HEK293 (cell line): ENCODE measurements at regions not wholly inside any gene's neighbourhood (a gene's known extent, or its start where the extent isn't known, plus 50 kb on each side); places are given as distances from the start of the nearest gene placed in this dataset.
A peak's percentile ranks its signal among the peaks of the same experiment; 100 is the strongest.

Experiments used
- CTCF ChIA-PET: fragments of 350-600 bp; formaldehyde crosslinking; extraction: SDS; loops from one replicate; lab custom pipeline; 2021; ENCODE audit warnings: antibody characterized with exemption; lab: Yijun Ruan, JAX
- POLR2A ChIA-PET: fragments of 300-600 bp; formaldehyde crosslinking; extraction: SDS; loops from one replicate; lab custom pipeline; 2020; ENCODE audit warnings: antibody characterized with exemption, inconsistent platforms; lab: Yijun Ruan, JAX
- H3K27ac ChIP-seq: fragments of 200-500 bp; sonication (Bioruptor generic); 2 replicates; pipeline ENCODE4 v1.5.1; 2014; ENCODE audit warnings: low read depth, low read length, control low read depth, inconsistent platforms; ENCODE audit errors: extremely low read depth
- H3K36me3 ChIP-seq, 2 experiments: fragments of 200-500 bp in 1 of 2; sonication (Bioruptor generic) in 1 of 2; 1 replicate in 1 of 2; 2 replicates in 1 of 2; pipeline ENCODE4 v1.5.1; 2014 to 2017; ENCODE audit warnings: inconsistent platforms in 2 of 2, low read length in 2 of 2; ENCODE audit not compliant: control insufficient read depth in 2 of 2, insufficient read depth in 1 of 2
- H3K4me1 ChIP-seq: fragments of 200-500 bp; sonication (Bioruptor generic); 2 replicates; pipeline ENCODE4 v1.5.1; 2014; ENCODE audit warnings: mild to moderate bottlenecking, low read length, inconsistent platforms; ENCODE audit not compliant: control insufficient read depth, insufficient read depth
- H3K4me3 ChIP-seq: 2 replicates; pipeline ENCODE4 v1.5.1; 2011; ENCODE audit warnings: low read depth, mild to moderate bottlenecking, control low read depth, low read length, moderate library complexity
- H3K9me3 ChIP-seq: fragments of 200-500 bp; sonication (Bioruptor generic); 2 replicates; pipeline ENCODE4 v1.5.1; 2014; ENCODE audit warnings: low read depth, low read length, inconsistent platforms; ENCODE audit not compliant: control insufficient read depth, insufficient read depth
- HOXD13 ChIP-seq: sonication (generic); formaldehyde crosslinking; IDR thresholded peaks from 2 replicates; pipeline ENCODE4 v1.8.0; 2022; ENCODE audit warnings: missing genetic modification reagents, borderline replicate concordance
- MZF1 ChIP-seq: fragments of 450-650 bp; formaldehyde crosslinking; IDR thresholded peaks from 2 replicates; pipeline ENCODE4 v1.5.1; 2017; ENCODE audit warnings: missing biosample characterization, missing genetic modification characterization, borderline replicate concordance
- SCRT2 ChIP-seq: fragments of 450-650 bp; formaldehyde crosslinking; IDR thresholded peaks from 2 replicates; pipeline ENCODE4 v1.5.1; 2016; ENCODE audit warnings: missing biosample characterization, missing genetic modification characterization
- SP7 ChIP-seq: fragments of 450-650 bp; formaldehyde crosslinking; IDR thresholded peaks from 2 replicates; pipeline ENCODE4 v1.5.1; 2016; ENCODE audit warnings: missing biosample characterization, missing genetic modification characterization
- YY2 ChIP-seq: fragments of 450-650 bp; formaldehyde crosslinking; IDR thresholded peaks from 2 replicates; pipeline ENCODE4 v1.5.1; 2016; ENCODE audit warnings: missing biosample characterization, missing genetic modification characterization
- ZBTB11 ChIP-seq: fragments of 450-650 bp; formaldehyde crosslinking; conservative IDR thresholded peaks from 2 replicates; pipeline ENCODE4 v1.5.1; 2016; ENCODE audit warnings: low read depth, missing biosample characterization, missing genetic modification characterization
- ZBTB26 ChIP-seq: fragments of 450-650 bp; formaldehyde crosslinking; optimal IDR thresholded peaks from 2 replicates; pipeline ENCODE3; 2016; ENCODE audit warnings: missing biosample characterization, mild to moderate bottlenecking, missing genetic modification characterization
- ZBTB48 ChIP-seq: fragments of 450-650 bp; formaldehyde crosslinking; IDR thresholded peaks from 2 replicates; pipeline ENCODE4 v1.5.1; 2016; ENCODE audit warnings: missing biosample characterization, missing genetic modification characterization
- ZNF138 ChIP-seq: fragments of 450-650 bp; formaldehyde crosslinking; IDR thresholded peaks from 2 replicates; pipeline ENCODE4 v1.5.1; 2016; ENCODE audit warnings: missing biosample characterization, missing genetic modification characterization, borderline replicate concordance
- ZNF169 ChIP-seq: fragments of 450-650 bp; formaldehyde crosslinking; IDR thresholded peaks from 2 replicates; pipeline ENCODE4 v1.5.1; 2016; ENCODE audit warnings: missing biosample characterization, missing genetic modification characterization
- ZNF19 ChIP-seq: fragments of 450-650 bp; formaldehyde crosslinking; IDR thresholded peaks from 2 replicates; pipeline ENCODE4; 2016; ENCODE audit warnings: missing biosample characterization, missing genetic modification characterization, low read depth
- ZNF2 ChIP-seq: fragments of 450-650 bp; formaldehyde crosslinking; IDR thresholded peaks from 2 replicates; pipeline ENCODE4 v1.5.1; 2016; ENCODE audit warnings: missing biosample characterization, missing genetic modification characterization
- ZNF223 ChIP-seq: fragments of 450-650 bp; formaldehyde crosslinking; IDR thresholded peaks from 2 replicates; pipeline ENCODE4 v1.5.1; 2016; ENCODE audit warnings: missing biosample characterization, missing genetic modification characterization
- ZNF239 ChIP-seq: fragments of 450-650 bp; formaldehyde crosslinking; IDR thresholded peaks from 2 replicates; pipeline ENCODE4 v1.5.1; 2016; ENCODE audit warnings: missing biosample characterization, missing genetic modification characterization
- ZNF248 ChIP-seq: fragments of 450-650 bp; formaldehyde crosslinking; IDR thresholded peaks from 2 replicates; pipeline ENCODE4 v1.5.1; 2017; ENCODE audit warnings: missing biosample characterization, missing genetic modification characterization
- ZNF341 ChIP-seq: fragments of 450-650 bp; formaldehyde crosslinking; IDR thresholded peaks from 2 replicates; pipeline ENCODE4; 2016; ENCODE audit warnings: low read depth, missing biosample characterization, missing genetic modification characterization
- ZNF404 ChIP-seq: fragments of 450-650 bp; formaldehyde crosslinking; IDR thresholded peaks from 2 replicates; pipeline ENCODE4 v1.5.1; 2017; ENCODE audit warnings: missing biosample characterization, missing genetic modification characterization
- ZNF433 ChIP-seq: fragments of 450-650 bp; formaldehyde crosslinking; IDR thresholded peaks from 2 replicates; pipeline ENCODE4 v1.5.1; 2016; ENCODE audit warnings: missing biosample characterization, missing genetic modification characterization, low read depth
- ZNF501 ChIP-seq: fragments of 450-650 bp; formaldehyde crosslinking; IDR thresholded peaks from 2 replicates; pipeline ENCODE4 v1.5.1; 2016; ENCODE audit warnings: missing biosample characterization, missing genetic modification characterization
- ZNF549 ChIP-seq: fragments of 450-650 bp; IDR thresholded peaks from 2 replicates; pipeline ENCODE4 v1.5.1; 2018; ENCODE audit warnings: missing biosample characterization, missing genetic modification characterization, mild to moderate bottlenecking, inconsistent platforms, moderate library complexity
- ZNF558 ChIP-seq: fragments of 450-650 bp; formaldehyde crosslinking; IDR thresholded peaks from 2 replicates; pipeline ENCODE4 v1.5.1; 2016; ENCODE audit warnings: missing biosample characterization, missing genetic modification characterization
- ZNF561 ChIP-seq: fragments of 450-650 bp; IDR thresholded peaks from 2 replicates; pipeline ENCODE4 v1.5.1; 2018; ENCODE audit warnings: missing biosample characterization, missing genetic modification characterization, borderline replicate concordance
- ZNF585B ChIP-seq: fragments of 450-650 bp; formaldehyde crosslinking; IDR thresholded peaks from 2 replicates; pipeline ENCODE4 v1.5.1; 2016; ENCODE audit warnings: missing biosample characterization, missing genetic modification characterization
- ZNF600 ChIP-seq: fragments of 450-650 bp; formaldehyde crosslinking; IDR thresholded peaks from 2 replicates; pipeline ENCODE4 v1.5.1; 2016; ENCODE audit warnings: missing biosample characterization, missing genetic modification characterization
- ZNF621 ChIP-seq: fragments of 450-650 bp; formaldehyde crosslinking; IDR thresholded peaks from 2 replicates; pipeline ENCODE4 v1.5.1; 2017; ENCODE audit warnings: missing biosample characterization, missing genetic modification characterization
- ZNF654 ChIP-seq: fragments of 450-650 bp; formaldehyde crosslinking; IDR thresholded peaks from 2 replicates; pipeline ENCODE4 v1.5.1; 2016; ENCODE audit warnings: low read depth, missing biosample characterization, missing genetic modification characterization
- ZSCAN16 ChIP-seq: fragments of 450-650 bp; formaldehyde crosslinking; IDR thresholded peaks from 2 replicates; pipeline ENCODE4 v1.5.1; 2016; ENCODE audit warnings: missing biosample characterization, missing genetic modification characterization
- TF ChIP-seq, protein P1 (sequence below): fragments of 450-650 bp; formaldehyde crosslinking; IDR thresholded peaks from 2 replicates; pipeline ENCODE4 v1.5.1; 2016; ENCODE audit warnings: missing biosample characterization, missing genetic modification characterization

DNA sequence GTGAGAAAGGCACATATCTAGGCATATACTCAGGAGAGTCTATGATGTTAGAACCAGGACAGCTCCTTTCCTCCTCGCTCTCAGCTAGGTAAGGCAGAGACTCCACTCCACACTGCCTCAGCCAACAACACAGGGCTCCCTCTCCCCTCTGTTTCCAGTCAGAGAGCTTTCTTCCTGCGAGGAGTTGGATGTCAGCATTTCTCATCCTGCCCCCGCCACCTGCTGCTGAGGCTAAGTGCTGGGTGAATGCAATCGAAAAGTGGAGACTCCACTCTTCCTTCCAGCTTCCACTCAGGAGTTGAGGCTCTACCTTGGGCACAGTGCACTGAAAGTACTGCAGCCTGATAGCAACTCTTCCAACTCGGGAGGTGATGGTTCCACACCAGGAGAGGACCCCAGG lies 177.2 kb upstream of the RAB6C start (continued):
- TF ChIP-seq SCRT2 (no peak), HOXD13 (CRISPR knock-in tag) (no peak), ZNF600 (tag by site-specific recombination) (no peak), ZNF138 (tag by site-specific recombination) (no peak), ZNF621 (tag by site-specific recombination) (no peak)

- no peak overlapping the region for H3K4me3 ChIP-seq
- POLR2A ChIA-PET = no interaction called here
- no peak for TF ChIP-seq ZNF501
- no peak for TF ChIP-seq ZNF585B (tag by site-specific recombination)
- TF ChIP-seq ZSCAN16 (tag by site-specific recombination) = no peak
- peak; percentile 86 for TF ChIP-seq SP7 (tag by site-specific recombination)
- no peak for TF ChIP-seq MZF1 (tag by site-specific recombination)
- no peak for TF ChIP-seq ZNF341
- no peak for TF ChIP-seq YY2
- no peak for TF ChIP-seq ZBTB11 (tag by site-specific recombination)
- TF ChIP-seq ZNF223 (tag by site-specific recombination) = no peak
- H3K27ac ChIP-seq = no peak overlapping the region
- H3K4me1 ChIP-seq = no peaks in the 10 kb centered on the region
- CTCF ChIA-PET = interaction anchor here (0.6 kb wide), 1 partner anchor 354 kb away, joined by 3 read pairs; no protein-coding TSS in a partner anchor
- H3K36me3 ChIP-seq = no peaks in the 10 kb centered on the region
- H3K9me3 ChIP-seq = no peaks in the 10 kb centered on the region
These were observed 176.4 kb upstream of the RAB6C start for GRCh38 chr2:129803032-129803431.

GRCh38 chr2:129803871-129804270 lies 175.6 kb upstream of the RAB6C start:
- ChIA-PET POLR2A (no interaction called here), CTCF (interaction anchor here (0.6 to 0.7 kb wide), 2 partner anchors 55 to 354 kb away, joined by 3 to 5 read pairs; no protein-coding TSS in a partner anchor)
- no peaks in the 10 kb centered on the region for H3K36me3 ChIP-seq
- H3K4me1 ChIP-seq = no peaks in the 10 kb centered on the region
- no peak overlapping the region for H3K27ac ChIP-seq
- no peak overlapping the region for H3K4me3 ChIP-seq
- TF ChIP-seq ZNF248 (tag by site-specific recombination) (no peak), ZNF558 (tag by site-specific recombination) (no peak), ZNF654 (tag by site-specific recombination) (no peak), YY2 (no peak), ZNF239 (no peak), ZNF169 (tag by site-specific recombination) (no peak), ZNF404 (tag by site-specific recombination) (no peak), ZNF2 (no peak), ZNF561 (no peak), ZNF549 (no peak), ZNF433 (tag by site-specific recombination) (no peak), ZBTB26 (tag by site-specific recombination) (no peak), ZBTB48 (tag by site-specific recombination) (no peak), ZNF19 (no peak)
- TF ChIP-seq, protein P1, sequence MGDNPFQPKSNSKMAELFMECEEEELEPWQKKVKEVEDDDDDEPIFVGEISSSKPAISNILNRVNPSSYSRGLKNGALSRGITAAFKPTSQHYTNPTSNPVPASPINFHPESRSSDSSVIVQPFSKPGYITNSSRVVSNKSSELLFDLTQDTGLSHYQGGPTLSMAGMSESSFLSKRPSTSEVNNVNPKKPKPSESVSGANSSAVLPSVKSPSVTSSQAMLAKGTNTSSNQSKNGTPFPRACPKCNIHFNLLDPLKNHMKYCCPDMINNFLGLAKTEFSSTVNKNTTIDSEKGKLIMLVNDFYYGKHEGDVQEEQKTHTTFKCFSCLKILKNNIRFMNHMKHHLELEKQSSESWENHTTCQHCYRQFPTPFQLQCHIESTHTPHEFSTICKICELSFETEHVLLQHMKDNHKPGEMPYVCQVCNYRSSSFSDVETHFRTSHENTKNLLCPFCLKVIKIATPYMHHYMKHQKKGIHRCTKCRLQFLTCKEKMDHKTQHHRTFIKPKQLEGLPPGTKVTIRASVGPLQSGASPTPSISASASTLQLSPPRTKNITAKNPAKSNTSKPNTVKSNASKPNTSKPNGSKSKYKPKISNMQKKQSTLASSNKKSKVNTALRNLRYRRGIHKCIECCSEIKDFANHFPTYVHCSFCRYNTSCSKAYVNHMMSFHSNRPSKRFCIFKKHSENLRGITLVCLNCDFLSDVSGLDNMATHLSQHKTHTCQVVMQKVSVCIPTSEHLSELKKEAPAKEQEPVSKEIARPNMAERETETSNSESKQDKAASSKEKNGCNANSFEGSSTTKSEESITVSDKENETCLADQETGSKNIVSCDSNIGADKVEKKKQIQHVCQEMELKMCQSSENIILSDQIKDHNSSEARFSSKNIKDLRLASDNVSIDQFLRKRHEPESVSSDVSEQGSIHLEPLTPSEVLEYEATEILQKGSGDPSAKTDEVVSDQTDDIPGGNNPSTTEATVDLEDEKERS (tag by site-specific recombination) = no peak
- no peaks in the 10 kb centered on the region for H3K9me3 ChIP-seq
